Endothelial cell of umbilical vein (primary cell): ENCODE measurements at regions not wholly inside any gene's neighbourhood (a gene's known extent, or its start where the extent isn't known, plus 50 kb on each side); places are given as distances from the start of the nearest gene placed in this dataset.

Experiments used
- BruUV-seq: library from RNA; stranded (reverse); fragments of 400-500 nt; replicated peaks from 2 replicates; lab custom pipeline; 2021; lab: Mats Ljungman, UMichigan
- CTCF ChIA-PET: fragments of 300-600, 350-600 bp; sonication (Branson Sonifier 250); formaldehyde crosslinking; loops from one replicate; lab custom pipeline; 2021; ENCODE audit warnings: antibody characterized with exemption, inconsistent platforms; lab: Charles Lee
- POLR2A ChIA-PET: fragments of 300-600, 350-600 bp; sonication (Branson Sonifier 250); formaldehyde crosslinking; loops from one replicate; lab custom pipeline; 2021; ENCODE audit warnings: antibody characterized with exemption, inconsistent platforms; lab: Charles Lee
- DNase-seq: peaks from one replicate; pipeline ENCODE4 v3.0.0-alpha.2; 2011; ENCODE audit warnings: low read depth, low spot score
- FAIRE-seq: peaks from 2 replicates; lab custom pipeline; 2011; peaks lifted over from hg19 to GRCh38; lab: Jason Lieb, UNC
- H2AFZ ChIP-seq: 2 replicates; pipeline ENCODE4 v1.6.0; 2012; ENCODE audit warnings: low read depth, low read length, control low read depth, inconsistent platforms
- H3K27ac ChIP-seq: 2 replicates; pipeline ENCODE4 v1.5.1; 2011; ENCODE audit warnings: low read depth, mild to moderate bottlenecking, control low read depth, low read length, moderate library complexity; ENCODE audit not compliant: insufficient read depth
- H3K27me3 ChIP-seq, 2 experiments: 2 replicates each; pipeline versions ENCODE4 v1.6.0 to v1.6.1; 2011; ENCODE audit warnings: low read length in 2 of 2, mixed read lengths in 1 of 2; ENCODE audit not compliant: control insufficient read depth in 2 of 2, insufficient read depth in 2 of 2
- H3K36me3 ChIP-seq, 2 experiments: 2 replicates in 1 of 2; 3 replicates in 1 of 2; pipeline ENCODE4 v1.5.1; 2011; ENCODE audit warnings: low read length in 2 of 2, mild to moderate bottlenecking in 1 of 2, moderate library complexity in 1 of 2; ENCODE audit not compliant: control insufficient read depth in 2 of 2, insufficient read depth in 2 of 2; ENCODE audit errors: extremely low read depth in 1 of 2
- H3K4me1 ChIP-seq: 3 replicates; pipeline ENCODE4 v1.5.1; 2011; ENCODE audit warnings: mild to moderate bottlenecking, low read length; ENCODE audit not compliant: control insufficient read depth, insufficient read depth; ENCODE audit errors: extremely low read depth
- H3K4me2 ChIP-seq: 2 replicates; pipeline ENCODE4 v1.6.1; 2011; ENCODE audit warnings: low read length, control low read depth, mixed read lengths; ENCODE audit not compliant: insufficient read depth
- H3K4me3 ChIP-seq, 3 experiments: fragments of 200-600 bp in 1 of 3; sonication (generic), shearing (Covaris generic) in 1 of 3; replicated peaks in 1 of 3; 2 replicates each; pipeline ENCODE4 v1.5.1; 2011 to 2016; ENCODE audit warnings: control low read depth in 3 of 3, low read length in 3 of 3, mild to moderate bottlenecking in 2 of 3, inconsistent platforms in 1 of 3, low read depth in 1 of 3, moderate library complexity in 1 of 3; ENCODE audit not compliant: insufficient read depth in 1 of 3
- H3K79me2 ChIP-seq: 2 replicates; pipeline ENCODE4 v1.6.0; 2012; ENCODE audit warnings: low read length, inconsistent platforms; ENCODE audit not compliant: control insufficient read depth, insufficient read depth
- H3K9ac ChIP-seq: replicated peaks from 2 replicates; pipeline ENCODE3; 2011; ENCODE audit warnings: low read length, control low read depth; ENCODE audit not compliant: insufficient read depth; ENCODE audit errors: extremely low read depth
- H3K9me1 ChIP-seq: replicated peaks from 3 replicates; pipeline ENCODE4 v1.6.0; 2011; ENCODE audit warnings: mild to moderate bottlenecking, low read length; ENCODE audit not compliant: control insufficient read depth, insufficient read depth; ENCODE audit errors: extremely low read depth
- H3K9me3 ChIP-seq: replicated peaks from 2 replicates; pipeline ENCODE4 v1.5.1; 2012; ENCODE audit warnings: low read length, inconsistent platforms; ENCODE audit not compliant: control insufficient read depth, insufficient read depth
- H4K20me1 ChIP-seq: replicated peaks from 2 replicates; pipeline ENCODE3; 2011; ENCODE audit warnings: mild to moderate bottlenecking, low read length; ENCODE audit not compliant: control insufficient read depth, insufficient read depth; ENCODE audit errors: extremely low read depth
- CTCF ChIP-seq, 2 donors: IDR thresholded peaks; 1 replicate in 1 of 2; 2 replicates in 1 of 2; pipeline ENCODE4 v1.5.1; 2011; ENCODE audit warnings: low read length in 2 of 2, mild to moderate bottlenecking in 2 of 2, moderate library complexity in 2 of 2, control low read depth in 1 of 2, inconsistent platforms in 1 of 2, low read depth in 1 of 2; ENCODE audit not compliant: insufficient read depth in 1 of 2; ENCODE audit errors: extremely low read depth in 1 of 2
- EZH2 ChIP-seq: IDR thresholded peaks from 2 replicates; pipeline ENCODE4 v1.6.1; 2012; ENCODE audit warnings: borderline replicate concordance, low read depth, mild to moderate bottlenecking, moderate library complexity, low read length, inconsistent platforms; ENCODE audit not compliant: severe bottlenecking
- FOS ChIP-seq: IDR thresholded peaks from 2 replicates; pipeline ENCODE4 v1.6.1; 2011; ENCODE audit warnings: mild to moderate bottlenecking, low read length, moderate library complexity, borderline replicate concordance; ENCODE audit not compliant: insufficient read depth
- GATA2 ChIP-seq: IDR thresholded peaks from 2 replicates; pipeline ENCODE4 v1.7.0; 2011; ENCODE audit warnings: low read depth, mild to moderate bottlenecking, moderate library complexity, mixed read lengths, low read length; ENCODE audit not compliant: insufficient read length, insufficient read depth
- JUN ChIP-seq: IDR thresholded peaks from 2 replicates; pipeline ENCODE4 v1.6.1; 2011; ENCODE audit warnings: borderline replicate concordance, low read depth; ENCODE audit not compliant: insufficient read length, insufficient read depth
- MAX ChIP-seq: IDR thresholded peaks from 2 replicates; pipeline ENCODE4 v1.6.1; 2011; ENCODE audit not compliant: insufficient read depth, insufficient read length
- MYC ChIP-seq: IDR thresholded peaks from one replicate; pipeline ENCODE4 v1.6.1; 2011; ENCODE audit warnings: mild to moderate bottlenecking, low read depth, low read length
- POLR2A ChIP-seq: IDR thresholded peaks from 2 replicates; pipeline ENCODE4 v1.6.1; 2012; ENCODE audit warnings: low read depth, mild to moderate bottlenecking, control low read depth, low read length
- POLR2AphosphoS5 ChIP-seq: IDR thresholded peaks from 2 replicates; pipeline ENCODE4 v1.6.1; 2012; ENCODE audit warnings: low read depth, mild to moderate bottlenecking, control low read depth, low read length, moderate library complexity; ENCODE audit not compliant: insufficient read depth
- dilution Hi-C: fragments of 300-500 bp; cut with MboI; formaldehyde crosslinking; loops from one replicate; pipeline ENCODE4 v1.15.0; 2019; ENCODE audit warnings: low sequenced_read_pairs; ENCODE audit not compliant: extremely low pct_ligation_motif_present
- intact Hi-C: fragments of 100-400 bp; cut with micrococcal nuclease; formaldehyde crosslinking; loops from one replicate; pipeline ENCODE4 v1.10.0; 2022

DNA sequence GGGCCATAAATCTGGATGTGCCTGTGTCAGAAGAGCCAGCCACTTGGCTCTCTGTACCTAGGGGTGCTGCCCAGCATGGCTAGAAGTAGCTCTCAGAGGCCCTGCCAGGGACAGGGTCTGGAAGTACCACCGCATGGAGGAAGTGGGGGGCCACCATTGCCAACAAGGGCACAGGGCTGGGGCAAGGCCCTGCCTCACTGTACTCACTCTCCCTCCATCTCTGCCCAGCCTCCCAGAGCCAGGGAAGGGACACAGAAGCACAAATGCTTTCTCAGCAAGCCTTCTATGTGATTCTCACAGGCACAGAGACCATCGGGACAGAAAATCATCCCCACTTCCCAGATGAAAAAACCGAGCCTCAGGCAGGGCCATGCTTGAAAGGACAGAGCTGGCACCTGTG, 138.1 kb downstream of the C5orf15 start:
- no peak overlapping the region for H2AFZ ChIP-seq
- ChIA-PET POLR2A (no interaction called here), CTCF (interaction anchor here (1.1 to 2.5 kb wide), 3 partner anchors 8 to 76 kb away, joined by 3 to 10 read pairs (median 7); no protein-coding TSS in a partner anchor)
- no peaks in the 10 kb centered on the region for H4K20me1 ChIP-seq
- H3K9me3 ChIP-seq = no peaks in the 10 kb centered on the region
- no TSS peak for BruUV-seq
- no peak for FAIRE-seq
- no peak overlapping the region for H3K4me2 ChIP-seq
- TF ChIP-seq POLR2AphosphoS5 (no peak), MYC (no peak), GATA2 (no peak), FOS (no peak), CTCF (IDR thresholded peaks at IDR 0.05; ENCODE audit: extremely low read depth in 1 of 2, insufficient read depth in 1 of 2, low read depth in 1 of 2, low read length in 2 of 2) (no peak), EZH2 (no peak), JUN (no peak), POLR2A (no peak), MAX (no peak)
- no peak overlapping the region for H3K4me3 ChIP-seq
- peaks cover 23% of the 10 kb centered on the region for H3K4me1 ChIP-seq
- H3K27me3 ChIP-seq = no peaks in the 10 kb centered on the region
- intact Hi-C loops (no loop called here), dilution Hi-C loops (no loop called here)
- no peak overlapping the region for H3K9ac ChIP-seq
- H3K9me1 ChIP-seq = no peaks in the 10 kb centered on the region
- DNase-seq = no peak
- H3K36me3 ChIP-seq = no peaks in the 10 kb centered on the region
- no peaks in the 10 kb centered on the region for H3K79me2 ChIP-seq
- no peak overlapping the region for H3K27ac ChIP-seq
